Transverse colon (tissue), 4 donors: ENCODE measurements at regions not wholly inside any gene's neighbourhood (a gene's known extent, or its start where the extent isn't known, plus 50 kb on each side); places are given as distances from the start of the nearest gene placed in this dataset.

Experiments
- POLR2A ChIP-seq: fragments of 450-650 bp; IDR thresholded peaks from one replicate; pipeline ENCODE4 v1.6.1; 2016; ENCODE audit warnings: antibody characterized with exemption, mild to moderate bottlenecking, moderate library complexity
- POLR2AphosphoS5 ChIP-seq, 3 donors: sonication (generic); formaldehyde crosslinking; IDR thresholded peaks; one replicate each; pipeline ENCODE4 v1.6.1; 2016; ENCODE audit warnings: antibody characterized with exemption in 3 of 3
- TF ChIP-seq, protein P1 (sequence below), 5 experiments: fragments of 200-600 bp in 3 of 5; fragments of 450-650 bp in 2 of 5; sonication (generic) in 3 of 5; IDR thresholded peaks; 1 replicate in 2 of 5; 2 replicates in 3 of 5; pipeline ENCODE4 v1.5.1; 2016 to 2017; ENCODE audit warnings: antibody characterized with exemption in 5 of 5, inconsistent platforms in 3 of 5, mild to moderate bottlenecking in 2 of 5, moderate library complexity in 1 of 5

DNA sequence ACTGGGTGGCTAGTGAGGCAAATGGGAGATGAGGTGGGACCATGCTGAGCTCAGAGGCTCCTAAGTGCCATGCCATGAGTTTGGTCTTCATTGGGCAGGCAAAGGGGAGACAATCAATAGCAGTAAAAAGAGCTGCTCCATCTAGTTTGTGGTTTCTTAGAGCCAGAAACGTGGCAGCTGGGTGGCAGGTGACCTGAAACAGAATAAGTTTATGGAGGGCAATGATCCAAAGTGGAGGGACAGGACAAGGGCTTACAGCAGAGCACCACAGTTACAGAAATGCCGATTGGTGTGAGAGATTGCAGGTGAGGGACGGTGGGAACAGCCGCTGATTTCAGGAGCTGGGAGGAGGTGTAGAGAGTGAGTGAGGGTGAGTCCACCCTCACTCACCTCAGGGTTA is 237.0 kb downstream of the LPIN1 start:
- TF ChIP-seq, protein P1, sequence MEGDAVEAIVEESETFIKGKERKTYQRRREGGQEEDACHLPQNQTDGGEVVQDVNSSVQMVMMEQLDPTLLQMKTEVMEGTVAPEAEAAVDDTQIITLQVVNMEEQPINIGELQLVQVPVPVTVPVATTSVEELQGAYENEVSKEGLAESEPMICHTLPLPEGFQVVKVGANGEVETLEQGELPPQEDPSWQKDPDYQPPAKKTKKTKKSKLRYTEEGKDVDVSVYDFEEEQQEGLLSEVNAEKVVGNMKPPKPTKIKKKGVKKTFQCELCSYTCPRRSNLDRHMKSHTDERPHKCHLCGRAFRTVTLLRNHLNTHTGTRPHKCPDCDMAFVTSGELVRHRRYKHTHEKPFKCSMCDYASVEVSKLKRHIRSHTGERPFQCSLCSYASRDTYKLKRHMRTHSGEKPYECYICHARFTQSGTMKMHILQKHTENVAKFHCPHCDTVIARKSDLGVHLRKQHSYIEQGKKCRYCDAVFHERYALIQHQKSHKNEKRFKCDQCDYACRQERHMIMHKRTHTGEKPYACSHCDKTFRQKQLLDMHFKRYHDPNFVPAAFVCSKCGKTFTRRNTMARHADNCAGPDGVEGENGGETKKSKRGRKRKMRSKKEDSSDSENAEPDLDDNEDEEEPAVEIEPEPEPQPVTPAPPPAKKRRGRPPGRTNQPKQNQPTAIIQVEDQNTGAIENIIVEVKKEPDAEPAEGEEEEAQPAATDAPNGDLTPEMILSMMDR (IDR thresholded peaks at IDR 0.05), result no peak
- TF ChIP-seq POLR2A (no peak), POLR2AphosphoS5 (IDR thresholded peaks at IDR 0.05) (no peak)
